ENCODE measurements at regions not wholly inside any gene's neighbourhood (a gene's known extent, or its start where the extent isn't known, plus 50 kb on each side); places are given as distances from the start of the nearest gene placed in this dataset.

- H3K36me3 ChIP-seq (ENCODE audit: low read depth): no peaks in the 10 kb centered on the region
- peak; percentile 84 for DNase-seq
- H3K9me3 ChIP-seq (ENCODE audit: low read depth): no peaks in the 10 kb centered on the region
- no peaks in the 10 kb centered on the region for H3K9me2 ChIP-seq (ENCODE audit: insufficient read depth)
- no peaks in the 10 kb centered on the region for H4K20me1 ChIP-seq (ENCODE audit: insufficient read depth)
- no peaks in the 10 kb centered on the region for H3K27me3 ChIP-seq (replicated peaks; ENCODE audit: insufficient read depth)
- H3K4me3 ChIP-seq: no peak overlapping the region
- 0 out of 2 replicates have a peak, but pooled peaks cover 13% of the 10 kb centered on the region for H3F3A ChIP-seq (ENCODE audit: insufficient read depth)
- 51 to 55% methylated on average over 5 of the region's 5 CpGs for WGBS, 2 experiments (ENCODE audit: low coverage in 1 of 2, low lambda C conversion rate in 2 of 2, missing lambda C conversion rate in 2 of 2)
- in situ Hi-C loops (cut with MboI): no loop called here
- H3K79me2 ChIP-seq (ENCODE audit: insufficient read depth): no peaks in the 10 kb centered on the region
- H3K27ac ChIP-seq: peak overlapping the region; percentile 84
- TF ChIP-seq EZH2phosphoT487 (IDR thresholded peaks at IDR 0.05; ENCODE audit: insufficient read depth, low read depth) (no peak), EZH2 (IDR thresholded peaks at IDR 0.05; ENCODE audit: insufficient read depth, poor library complexity, severe bottlenecking) (no peak)
- H3K9ac ChIP-seq: peak overlapping the region; percentile 52
- H3K4me2 ChIP-seq (ENCODE audit: unreplicated experiment): peak overlapping the region; percentile 21
- H2AFZ ChIP-seq: 0 out of 2 replicates have a peak overlapping the region, but pooled peaks have one; percentile 20
- H3K4me1 ChIP-seq (ENCODE audit: insufficient read depth): peaks cover 33% of the 10 kb centered on the region
Measured at GRCh38 chr5:33369485-33370465, 71.0 kb upstream of the TARS1 start.

DNA sequence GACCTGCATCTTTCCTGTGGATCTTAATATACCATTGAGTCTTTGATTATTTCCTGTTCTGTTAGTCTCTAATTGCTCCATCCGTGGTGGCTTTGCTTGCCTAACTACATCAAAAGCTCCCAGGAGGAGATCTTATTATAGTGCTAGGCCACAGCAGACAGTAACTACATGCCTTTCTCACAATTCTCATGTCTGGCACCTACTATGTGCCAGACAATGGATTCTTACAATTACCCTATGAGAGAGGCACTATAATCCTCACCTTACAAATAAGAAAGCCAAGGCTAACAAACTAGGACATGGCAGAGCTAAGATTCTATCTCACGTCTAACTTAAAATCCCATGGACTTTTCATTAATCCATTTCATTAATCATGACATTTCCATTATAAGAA, 70.3 kb upstream of the TARS1 start:
- peak overlapping the region; percentile 84 for H3K27ac ChIP-seq
- in situ Hi-C loops (cut with MboI): no loop called here
- no peaks in the 10 kb centered on the region for H3K9me2 ChIP-seq (ENCODE audit: insufficient read depth)
- no peaks in the 10 kb centered on the region for H3K9me3 ChIP-seq (ENCODE audit: low read depth)
- no peaks in the 10 kb centered on the region for H3K79me2 ChIP-seq (ENCODE audit: insufficient read depth)
- no peaks in the 10 kb centered on the region for H3K27me3 ChIP-seq (replicated peaks; ENCODE audit: insufficient read depth)
- H3K4me2 ChIP-seq (ENCODE audit: unreplicated experiment): no peak overlapping the region
- DNase-seq: no peak
- 0 out of 2 replicates have a peak, but pooled peaks cover 13% of the 10 kb centered on the region for H3F3A ChIP-seq (ENCODE audit: insufficient read depth)
- no peak overlapping the region for H3K4me3 ChIP-seq
- 66 to 70% methylated on average over 2 of the region's 2 CpGs for WGBS, 2 experiments (ENCODE audit: low coverage in 1 of 2, low lambda C conversion rate in 2 of 2, missing lambda C conversion rate in 2 of 2)
- no peaks in the 10 kb centered on the region for H3K36me3 ChIP-seq (ENCODE audit: low read depth)
- peak overlapping the region; percentile 8; the same call in 1 of the 2 replicates for H3K9ac ChIP-seq
- TF ChIP-seq EZH2 (IDR thresholded peaks at IDR 0.05; ENCODE audit: insufficient read depth, poor library complexity, severe bottlenecking): no peak
- no peak for TF ChIP-seq EZH2phosphoT487 (IDR thresholded peaks at IDR 0.05; ENCODE audit: insufficient read depth, low read depth)
- H3K4me1 ChIP-seq (ENCODE audit: insufficient read depth): peaks cover 33% of the 10 kb centered on the region
- H2AFZ ChIP-seq: no peak overlapping the region
- no peaks in the 10 kb centered on the region for H4K20me1 ChIP-seq (ENCODE audit: insufficient read depth)

- 17 to 21% methylated on average over 1 of the region's 1 CpG for whole genome bisulfite sequencing, 2 experiments (ENCODE audit: low coverage in 1 of 2, low lambda C conversion rate in 2 of 2, missing lambda C conversion rate in 2 of 2)
- Histone ChIP-seq H3K4me1 (ENCODE audit: insufficient read depth) (peaks cover 33% of the 10 kb centered on the region), H3F3A (ENCODE audit: insufficient read depth) (0 out of 2 replicates have a peak, but pooled peaks cover 13% of the 10 kb centered on the region), H3K9ac (peak overlapping the region; percentile 29), H3K9me2 (ENCODE audit: insufficient read depth) (no peaks in the 10 kb centered on the region), H4K20me1 (ENCODE audit: insufficient read depth) (no peaks in the 10 kb centered on the region), H3K4me3 (no peak overlapping the region), H3K79me2 (ENCODE audit: insufficient read depth) (no peaks in the 10 kb centered on the region), H3K4me2 (ENCODE audit: unreplicated experiment) (peak overlapping the region; percentile 5), H3K27ac (peak overlapping the region; percentile 84), H2AFZ (no peak overlapping the region), H3K9me3 (ENCODE audit: low read depth) (no peaks in the 10 kb centered on the region), H3K36me3 (ENCODE audit: low read depth) (no peaks in the 10 kb centered on the region), H3K27me3 (replicated peaks; ENCODE audit: insufficient read depth) (no peaks in the 10 kb centered on the region)
- TF ChIP-seq EZH2phosphoT487 (IDR thresholded peaks at IDR 0.05; ENCODE audit: insufficient read depth, low read depth): no peak
- TF ChIP-seq EZH2 (IDR thresholded peaks at IDR 0.05; ENCODE audit: insufficient read depth, poor library complexity, severe bottlenecking): no peak
- peak; percentile 81 for DNase-seq
- in situ Hi-C loops (cut with MboI): no loop called here
Measured at GRCh38 chr5:33371660-33372059, 69.1 kb upstream of the TARS1 start.

DNA sequence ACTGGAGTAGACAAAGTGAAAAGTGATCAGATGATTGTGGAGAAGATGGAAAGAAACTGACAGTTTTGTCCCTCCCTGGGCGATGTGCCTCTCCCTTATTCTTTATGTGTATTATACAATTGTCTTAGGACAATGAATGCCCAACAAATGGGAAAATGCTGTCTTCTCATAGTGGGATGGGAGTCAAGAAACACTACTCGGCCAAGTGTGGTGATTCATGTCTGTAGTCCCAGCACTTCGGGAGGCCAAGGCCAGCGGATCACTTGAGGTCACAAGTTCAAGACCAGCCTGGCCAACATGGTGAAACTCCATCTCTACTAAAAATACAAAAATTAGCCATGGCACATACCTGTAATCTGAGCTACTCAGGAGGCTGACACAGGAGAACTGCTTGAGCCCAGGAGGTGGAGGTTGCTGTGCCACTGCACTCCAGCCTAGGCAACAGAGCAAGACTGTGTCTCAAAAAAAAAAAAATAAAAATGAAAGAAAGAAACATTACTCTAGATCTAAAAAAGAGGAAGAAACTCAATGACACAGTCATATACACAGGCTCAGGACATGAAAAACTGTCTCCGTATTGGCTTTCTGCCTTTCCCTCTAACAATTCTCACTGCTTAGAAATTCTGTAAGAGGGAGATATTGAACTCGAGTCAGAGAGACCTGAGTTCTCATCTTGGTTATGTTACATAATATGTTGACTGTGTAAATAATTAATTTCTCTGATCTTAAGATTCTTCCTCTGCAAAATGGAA, 67.9 kb upstream of the TARS1 start:
- H3K9ac ChIP-seq: no peak overlapping the region
- H3K4me2 ChIP-seq (ENCODE audit: unreplicated experiment): no peak overlapping the region
- 0 out of 2 replicates have a peak, but pooled peaks cover 13% of the 10 kb centered on the region for H3F3A ChIP-seq (ENCODE audit: insufficient read depth)
- H3K27me3 ChIP-seq (replicated peaks; ENCODE audit: insufficient read depth): no peaks in the 10 kb centered on the region
- H2AFZ ChIP-seq: no peak overlapping the region
- H3K4me1 ChIP-seq (ENCODE audit: insufficient read depth): peaks cover 33% of the 10 kb centered on the region
- TF ChIP-seq EZH2 (IDR thresholded peaks at IDR 0.05; ENCODE audit: insufficient read depth, poor library complexity, severe bottlenecking) (no peak), EZH2phosphoT487 (IDR thresholded peaks at IDR 0.05; ENCODE audit: insufficient read depth, low read depth) (no peak)
- no peak overlapping the region for H3K4me3 ChIP-seq
- H3K9me2 ChIP-seq (ENCODE audit: insufficient read depth): no peaks in the 10 kb centered on the region
- no peaks in the 10 kb centered on the region for H3K9me3 ChIP-seq (ENCODE audit: low read depth)
- WGBS, 2 experiments (ENCODE audit: low coverage in 1 of 2, low lambda C conversion rate in 2 of 2, missing lambda C conversion rate in 2 of 2): 67% methylated on average over 6 of the region's 6 CpGs
- H3K27ac ChIP-seq: no peak overlapping the region
- no peaks in the 10 kb centered on the region for H3K36me3 ChIP-seq (ENCODE audit: low read depth)
- peak; percentile 9 for DNase-seq
- H4K20me1 ChIP-seq (ENCODE audit: insufficient read depth): no peaks in the 10 kb centered on the region
- in situ Hi-C loops (cut with MboI): no loop called here
- no peaks in the 10 kb centered on the region for H3K79me2 ChIP-seq (ENCODE audit: insufficient read depth)
